GM21619 (cell line): ENCODE measurements at regions not wholly inside any gene's neighbourhood (a gene's known extent, or its start where the extent isn't known, plus 50 kb on each side); places are given as distances from the start of the nearest gene placed in this dataset.
"Not testable (repeated sequence)": the region's sequence is repeated elsewhere in the genome, so short reads cannot be mapped to it uniquely, and the experiment has no call there.

ENCODE experiments used
- ATAC-seq: cut with Tn5 transposase; IDR thresholded peaks from one replicate; pipeline ENCODE4 v1.9.1; 2021; ENCODE audit not compliant: unreplicated experiment

DNA sequence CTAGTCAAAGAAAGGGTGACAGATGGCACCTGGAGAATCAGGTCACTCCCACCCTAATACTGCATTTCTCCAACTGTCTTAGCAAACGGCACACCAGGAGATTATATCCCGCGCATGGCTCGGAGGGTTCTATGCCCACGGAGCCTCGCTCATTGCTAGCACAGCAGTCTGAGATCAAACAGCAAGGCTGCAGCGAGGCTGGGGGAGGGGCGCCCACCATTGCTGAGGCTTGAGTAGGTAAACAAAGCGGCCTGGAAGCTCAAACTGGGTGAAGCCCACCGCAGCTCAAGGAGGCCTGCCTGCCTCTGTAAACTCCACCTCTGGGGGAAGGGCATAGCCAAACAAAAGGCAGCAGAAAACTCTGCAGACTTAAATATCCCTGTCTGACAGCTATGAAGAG, 268.1 kb upstream of the GRM3 start:
- ATAC-seq, result not testable (repeated sequence)

GRCh38 chr7:86372262-86372661, 271.4 kb upstream of the GRM3 start:
- no peak for ATAC-seq

DNA sequence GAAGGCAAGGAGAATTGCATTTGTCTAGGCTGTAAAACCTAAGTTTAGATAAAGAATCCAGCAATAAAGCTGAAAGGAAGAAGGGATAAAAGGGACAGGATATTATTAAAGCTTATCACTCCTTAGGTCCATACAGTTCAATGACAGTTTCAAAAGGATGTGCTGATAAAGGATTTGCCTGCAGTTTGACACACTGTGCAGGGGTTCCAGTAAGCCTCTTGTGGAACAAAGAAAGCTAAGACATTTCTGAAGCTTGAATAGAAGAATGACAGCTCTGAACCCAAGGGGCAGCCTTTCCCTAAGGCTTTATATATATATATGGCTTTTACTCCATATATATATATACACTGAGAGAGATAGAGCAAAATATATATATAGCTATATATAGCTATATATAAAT, 276.8 kb upstream of the GRM3 start:
- no peak for ATAC-seq

DNA sequence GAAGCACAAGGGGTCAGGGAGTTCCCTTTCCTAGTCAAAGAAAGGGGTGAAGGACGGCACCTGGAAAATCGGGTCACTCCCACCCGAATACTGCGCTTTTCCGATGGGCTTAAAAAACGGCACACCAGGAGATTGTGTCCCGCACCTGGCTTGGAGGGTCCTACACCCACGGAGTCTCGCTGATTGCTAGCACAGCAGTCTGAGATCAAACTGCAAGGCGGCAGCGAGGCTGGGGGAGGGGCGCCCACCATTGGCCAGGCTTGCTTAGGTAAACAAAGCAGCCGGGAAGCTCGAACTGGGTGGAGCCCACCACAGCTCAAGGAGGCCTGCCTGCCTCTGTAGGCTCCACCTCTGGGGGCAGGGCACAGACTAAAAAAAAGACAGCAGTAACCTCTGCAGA, 303.3 kb upstream of the GRM3 start:
- ATAC-seq, result not testable (repeated sequence)

DNA sequence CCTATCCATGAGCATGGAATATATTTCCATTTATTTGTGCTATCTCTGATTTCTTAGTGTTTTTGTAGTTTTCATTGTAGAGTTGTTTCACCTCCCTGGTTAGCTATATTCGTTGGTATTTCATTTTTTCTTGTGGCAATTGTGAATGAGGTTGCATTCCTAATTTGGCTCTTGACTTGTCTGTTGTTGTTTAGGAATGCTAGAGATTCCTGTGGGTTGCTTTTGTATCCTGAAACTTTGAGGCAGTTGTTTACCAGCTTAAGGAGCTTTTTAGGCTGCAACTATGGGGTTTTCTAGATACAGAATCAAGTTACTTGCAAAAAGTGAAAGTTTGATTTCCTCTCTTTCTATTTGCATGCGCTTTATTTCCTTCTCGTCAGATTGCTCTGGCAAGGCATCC, 304.7 kb upstream of the GRM3 start:
- no peak for ATAC-seq

GRCh38 chr7:86328801-86329433, 314.8 kb upstream of the GRM3 start:
- no peak for ATAC-seq

GRCh38 chr7:86326847-86327246, 316.9 kb upstream of the GRM3 start:
- no peak for ATAC-seq

GRCh38 chr7:86320889-86321288, 322.8 kb upstream of the GRM3 start:
- ATAC-seq, result no peak

GRCh38 chr7:86320341-86320740, 323.4 kb upstream of the GRM3 start:
- ATAC-seq, result no peak

GRCh38 chr7:86313842-86314241, 329.9 kb upstream of the GRM3 start:
- ATAC-seq, result no peak

DNA sequence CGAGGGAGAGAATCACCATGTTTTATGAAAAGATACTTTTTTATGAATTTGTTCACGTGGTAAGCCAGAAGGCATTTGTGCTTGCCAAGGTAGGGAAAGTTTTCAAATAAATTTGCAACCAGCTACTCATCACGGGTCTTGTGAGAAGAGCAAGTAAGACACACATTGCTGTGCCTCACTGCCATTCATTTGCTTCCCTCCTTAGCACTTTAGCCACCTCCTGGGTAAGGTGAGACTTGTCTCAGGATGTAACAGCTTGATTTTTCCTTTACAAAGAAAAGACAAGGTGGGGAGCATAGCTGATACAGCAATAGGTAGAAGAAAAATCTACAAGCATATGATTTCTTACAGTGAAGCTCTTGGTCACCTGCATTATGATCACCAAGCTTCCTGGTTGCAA, 342.4 kb upstream of the GRM3 start:
- ATAC-seq, result no peak

- no peak for ATAC-seq
Observed at GRCh38 chr7:86295526-86295925, 348.2 kb upstream of the GRM3 start.

DNA sequence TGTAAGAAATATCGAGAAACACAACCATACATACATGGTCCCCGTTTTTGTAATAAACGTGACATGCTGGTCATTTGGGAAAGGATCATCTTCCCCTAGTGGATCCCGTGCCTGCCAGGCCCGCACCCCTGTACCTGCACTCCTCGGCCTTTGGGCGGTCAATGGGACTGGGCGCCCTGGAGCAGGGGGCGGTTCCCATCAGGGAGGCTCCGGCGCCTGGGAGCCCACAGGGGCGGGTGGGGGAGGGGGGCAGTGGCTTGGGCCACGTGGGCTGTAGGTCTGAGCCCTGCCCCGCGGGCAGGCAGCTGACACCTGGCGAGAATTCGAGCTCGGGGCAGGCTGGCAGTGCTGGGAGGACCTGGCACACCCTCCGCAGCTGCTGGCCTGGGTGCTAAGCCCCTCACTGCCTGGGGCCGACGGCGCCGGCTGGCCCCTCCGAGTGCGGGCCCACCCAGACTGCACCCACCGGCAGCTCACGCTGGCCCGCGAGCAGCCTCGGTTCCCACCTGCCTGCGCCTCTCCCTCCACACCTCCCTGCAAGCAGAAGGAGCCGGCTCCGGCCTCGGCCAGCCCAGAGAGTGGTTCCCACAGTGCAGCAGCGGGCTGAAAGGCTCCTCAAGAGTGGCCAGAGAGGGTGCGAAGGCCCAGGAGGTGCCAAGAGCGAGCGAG, 361.6 kb upstream of the GRM3 start:
- no peak for ATAC-seq

- ATAC-seq, result no peak
Observed at GRCh38 chr7:86280150-86280549, 363.6 kb upstream of the GRM3 start.

DNA sequence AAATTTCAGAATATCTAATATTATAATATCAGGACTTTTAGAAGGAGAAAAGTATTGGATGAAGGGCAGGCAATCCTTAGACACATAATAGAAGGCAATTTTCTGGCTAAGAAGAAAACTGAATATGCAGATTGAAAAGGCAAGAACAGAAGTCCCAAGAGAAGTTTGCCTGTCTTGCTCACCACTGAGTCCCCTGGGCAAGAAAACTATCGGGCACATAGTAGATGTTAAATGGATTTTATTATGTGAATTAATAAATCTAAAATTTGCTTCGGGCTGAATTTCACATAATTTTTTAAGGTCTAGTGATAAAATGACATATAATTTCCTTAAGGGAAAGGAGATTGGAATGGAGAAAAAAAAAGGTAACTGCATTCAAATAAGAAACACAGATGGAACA, 380.9 kb upstream of the GRM3 start:
- no peak for ATAC-seq

GRCh38 chr7:86257894-86258293, 385.8 kb upstream of the GRM3 start:
- no peak for ATAC-seq

DNA sequence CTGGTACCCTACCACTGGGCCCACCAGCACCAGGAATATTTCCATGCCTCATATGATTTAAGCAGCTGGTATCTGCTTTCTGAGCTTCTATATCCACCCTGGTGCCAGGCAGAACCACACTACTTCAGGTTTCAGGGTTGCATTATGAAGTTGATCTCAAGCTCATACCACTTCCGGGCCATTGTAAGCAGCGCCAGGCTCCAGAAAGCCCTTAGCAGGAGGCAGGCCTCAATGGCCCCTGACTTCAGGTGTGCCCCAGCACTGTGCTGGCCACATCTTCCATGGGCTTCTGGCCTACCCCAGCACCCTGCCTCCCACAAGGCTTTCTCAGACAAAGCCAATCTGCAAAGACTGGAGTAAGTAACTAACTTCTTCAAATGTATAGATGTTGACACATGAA, 391.3 kb upstream of the GRM3 start:
- no peak for ATAC-seq

- ATAC-seq, result no peak
Observed at GRCh38 chr7:86248977-86249376, 394.7 kb upstream of the GRM3 start.

GRCh38 chr7:86243171-86243570, 400.5 kb upstream of the GRM3 start:
- no peak for ATAC-seq

GRCh38 chr7:86226191-86226590, 417.5 kb upstream of the GRM3 start:
- no peak for ATAC-seq

GRCh38 chr7:86222806-86223205, 420.9 kb upstream of the GRM3 start:
- ATAC-seq, result no peak

- ATAC-seq, result no peak
Observed at GRCh38 chr7:86214734-86215133, 429.0 kb upstream of the GRM3 start.

GRCh38 chr7:86212976-86213375, 430.7 kb upstream of the GRM3 start:
- no peak for ATAC-seq
